ENCODE measurements at regions not wholly inside any gene's neighbourhood (a gene's known extent, or its start where the extent isn't known, plus 50 kb on each side); places are given as distances from the start of the nearest gene placed in this dataset.

GRCh38 chr7:25802057-25802456 lies 349.9 kb upstream of the NFE2L3 start:
- peaks cover 7% of the 10 kb centered on the region for H3K4me1 Mint-ChIP-seq

GRCh38 chr7:25802473-25802872 lies 349.5 kb upstream of the NFE2L3 start:
- Mint-ChIP-seq H3K36me3 (no peaks in the 10 kb centered on the region), H3K9me3 (no peaks in the 10 kb centered on the region), H3K27me3 (no peaks in the 10 kb centered on the region), H3K27ac (no peak overlapping the region), H3K4me3 (no peak overlapping the region), H3K4me1 (peaks cover 7% of the 10 kb centered on the region)
- DNase-seq = no peak

More at GRCh38 chr7:25802057-25802456, 349.9 kb upstream of the NFE2L3 start:
- no peak for DNase-seq
- Mint-ChIP-seq H3K27ac (no peak overlapping the region), H3K9me3 (no peaks in the 10 kb centered on the region), H3K27me3 (no peaks in the 10 kb centered on the region), H3K4me3 (no peak overlapping the region), H3K36me3 (no peaks in the 10 kb centered on the region)

- no peaks in the 10 kb centered on the region for H3K9me3 Mint-ChIP-seq
- no peak for DNase-seq
- no peak overlapping the region for H3K4me3 Mint-ChIP-seq
- H3K27ac Mint-ChIP-seq = no peak overlapping the region
- H3K4me1 Mint-ChIP-seq = peaks cover 7% of the 10 kb centered on the region
- no peaks in the 10 kb centered on the region for H3K36me3 Mint-ChIP-seq
- peaks cover 2% of the 10 kb centered on the region for H3K27me3 Mint-ChIP-seq
These were observed 348.7 kb upstream of the NFE2L3 start for GRCh38 chr7:25803117-25803887.

- peaks cover 3% of the 10 kb centered on the region for H3K27me3 Mint-ChIP-seq
- peaks cover 7% of the 10 kb centered on the region for H3K4me1 Mint-ChIP-seq
- H3K4me3 Mint-ChIP-seq = no peak overlapping the region
- no peaks in the 10 kb centered on the region for H3K9me3 Mint-ChIP-seq
- no peak overlapping the region for H3K27ac Mint-ChIP-seq
- DNase-seq = no peak
- H3K36me3 Mint-ChIP-seq = no peaks in the 10 kb centered on the region
These were observed 347.8 kb upstream of the NFE2L3 start for GRCh38 chr7:25804154-25804553.

- Mint-ChIP-seq H3K27me3 (peaks cover 5% of the 10 kb centered on the region), H3K4me1 (peaks cover 7% of the 10 kb centered on the region), H3K36me3 (no peaks in the 10 kb centered on the region), H3K27ac (no peak overlapping the region), H3K9me3 (no peaks in the 10 kb centered on the region), H3K4me3 (no peak overlapping the region)
- DNase-seq = no peak
These were observed 346.8 kb upstream of the NFE2L3 start for GRCh38 chr7:25805027-25805687.

DNA sequence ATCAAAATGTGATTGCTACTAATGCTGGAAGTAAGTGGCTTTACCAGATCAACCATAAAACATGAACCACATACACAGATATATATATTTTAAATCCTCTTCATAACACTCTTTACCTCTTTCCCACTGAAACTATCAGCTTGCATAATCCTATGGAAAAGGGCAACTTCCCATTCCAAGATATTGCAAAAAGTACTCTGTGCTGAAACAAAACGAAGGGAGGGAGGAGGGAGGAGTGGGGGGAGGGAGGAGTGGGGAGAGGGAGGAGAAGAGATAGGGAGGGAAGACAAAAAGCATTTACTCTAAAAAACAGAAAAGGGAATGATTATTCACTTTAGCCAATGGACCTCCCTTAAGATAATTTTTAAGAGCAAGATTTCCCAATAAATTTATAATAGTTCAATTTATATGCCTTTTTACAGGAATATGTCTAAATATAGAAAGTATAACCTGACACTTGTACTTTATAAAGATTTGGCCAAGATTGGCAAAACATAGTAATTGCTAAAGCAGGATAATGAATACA lies 344.8 kb upstream of the NFE2L3 start:
- Mint-ChIP-seq H3K4me3 (no peak overlapping the region), H3K36me3 (no peaks in the 10 kb centered on the region), H3K4me1 (peaks cover 7% of the 10 kb centered on the region), H3K27me3 (peaks cover 7% of the 10 kb centered on the region), H3K9me3 (no peaks in the 10 kb centered on the region), H3K27ac (no peak overlapping the region)
- no peak for DNase-seq

- no peak overlapping the region for H3K27ac Mint-ChIP-seq
- peaks cover 7% of the 10 kb centered on the region for H3K27me3 Mint-ChIP-seq
- no peaks in the 10 kb centered on the region for H3K36me3 Mint-ChIP-seq
- DNase-seq = no peak
- no peak overlapping the region for H3K4me3 Mint-ChIP-seq
- no peaks in the 10 kb centered on the region for H3K4me1 Mint-ChIP-seq
- H3K9me3 Mint-ChIP-seq = no peaks in the 10 kb centered on the region
These were observed 342.6 kb upstream of the NFE2L3 start for GRCh38 chr7:25809441-25809840.

DNA sequence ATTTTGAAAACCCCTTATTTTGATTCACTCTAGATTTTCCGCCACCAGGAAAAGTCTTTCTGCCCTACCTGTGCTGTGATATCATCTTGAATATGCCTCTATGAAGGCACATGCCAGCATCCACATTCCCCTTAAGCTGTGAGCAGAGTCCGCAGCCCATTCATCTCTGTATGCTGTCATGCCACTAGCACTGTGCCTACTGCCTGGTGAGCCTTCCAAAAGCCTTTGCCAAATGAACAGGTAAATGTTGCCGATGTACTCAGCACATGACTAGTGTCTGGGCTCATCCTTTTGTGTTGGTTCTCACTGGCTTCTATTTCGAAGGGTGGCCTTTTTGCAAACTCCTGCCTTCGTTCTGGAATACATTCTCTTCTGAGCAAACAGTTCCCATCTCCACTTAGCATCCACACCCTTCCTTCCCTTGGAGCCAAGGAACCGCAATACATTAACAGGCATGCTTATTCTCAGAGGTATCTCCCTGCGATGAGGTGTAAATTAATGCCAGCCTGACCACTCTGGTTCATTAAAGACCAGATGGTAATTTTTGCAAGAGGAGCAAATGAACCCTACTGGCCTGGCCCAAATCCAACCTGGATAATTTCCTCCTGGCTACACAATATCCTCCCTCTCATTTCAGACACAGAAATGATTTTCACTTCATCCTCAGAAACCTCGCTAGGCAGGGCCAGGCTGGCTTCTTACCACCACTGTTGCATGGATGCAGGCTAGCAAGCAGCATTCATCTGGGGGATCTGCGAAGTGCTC lies 339.7 kb upstream of the NFE2L3 start:
- Mint-ChIP-seq H3K4me1 (no peaks in the 10 kb centered on the region), H3K27me3 (peaks cover 14% of the 10 kb centered on the region), H3K36me3 (no peaks in the 10 kb centered on the region)

DNA sequence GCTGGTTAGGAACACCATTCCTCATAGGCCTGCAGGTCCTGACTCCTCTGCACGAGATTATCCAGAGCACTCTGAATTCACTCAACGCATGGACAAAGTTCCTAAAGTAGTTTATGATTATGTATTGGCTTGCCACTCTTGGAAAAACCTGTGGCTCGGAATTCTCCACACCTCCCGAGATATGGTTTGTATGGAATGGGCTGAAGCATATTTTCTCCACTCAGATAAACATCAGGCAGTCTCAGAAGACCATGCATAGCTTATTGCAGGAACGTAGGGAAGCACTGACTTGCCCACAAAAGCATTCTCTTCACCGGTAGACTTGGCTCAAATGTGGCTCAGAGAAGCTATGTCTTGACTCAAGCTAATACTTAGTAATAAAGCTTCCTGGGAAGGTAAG lies 338.6 kb upstream of the NFE2L3 start:
- no peak overlapping the region for H3K4me3 Mint-ChIP-seq
- peaks cover 12% of the 10 kb centered on the region for H3K27me3 Mint-ChIP-seq
- no peak overlapping the region for H3K27ac Mint-ChIP-seq
- H3K36me3 Mint-ChIP-seq = no peaks in the 10 kb centered on the region
- no peaks in the 10 kb centered on the region for H3K9me3 Mint-ChIP-seq
- no peak for DNase-seq
- H3K4me1 Mint-ChIP-seq = no peaks in the 10 kb centered on the region

More for the DNA sequence above, 339.7 kb upstream of the NFE2L3 start:
- H3K27ac Mint-ChIP-seq = no peak overlapping the region
- no peak overlapping the region for H3K4me3 Mint-ChIP-seq
- H3K9me3 Mint-ChIP-seq = no peaks in the 10 kb centered on the region
- no peak for DNase-seq

- Mint-ChIP-seq H3K4me1 (no peaks in the 10 kb centered on the region), H3K36me3 (no peaks in the 10 kb centered on the region), H3K9me3 (no peaks in the 10 kb centered on the region), H3K27me3 (peaks cover 26% of the 10 kb centered on the region), H3K4me3 (no peak overlapping the region), H3K27ac (no peak overlapping the region)
- no peak for DNase-seq
These were observed 336.3 kb upstream of the NFE2L3 start for GRCh38 chr7:25815711-25816110.

- Mint-ChIP-seq H3K27ac (no peak overlapping the region), H3K27me3 (peaks cover 40% of the 10 kb centered on the region), H3K4me3 (no peak overlapping the region), H3K36me3 (no peaks in the 10 kb centered on the region), H3K4me1 (no peaks in the 10 kb centered on the region), H3K9me3 (no peaks in the 10 kb centered on the region)
- DNase-seq = no peak
These were observed 331.5 kb upstream of the NFE2L3 start for GRCh38 chr7:25820432-25821040.

GRCh38 chr7:25821225-25821624 lies 330.8 kb upstream of the NFE2L3 start:
- H3K9me3 Mint-ChIP-seq = no peaks in the 10 kb centered on the region
- no peaks in the 10 kb centered on the region for H3K36me3 Mint-ChIP-seq
- no peak for DNase-seq
- H3K27ac Mint-ChIP-seq = no peak overlapping the region
- H3K4me3 Mint-ChIP-seq = no peak overlapping the region
- peaks cover 40% of the 10 kb centered on the region for H3K27me3 Mint-ChIP-seq
- no peaks in the 10 kb centered on the region for H3K4me1 Mint-ChIP-seq

DNA sequence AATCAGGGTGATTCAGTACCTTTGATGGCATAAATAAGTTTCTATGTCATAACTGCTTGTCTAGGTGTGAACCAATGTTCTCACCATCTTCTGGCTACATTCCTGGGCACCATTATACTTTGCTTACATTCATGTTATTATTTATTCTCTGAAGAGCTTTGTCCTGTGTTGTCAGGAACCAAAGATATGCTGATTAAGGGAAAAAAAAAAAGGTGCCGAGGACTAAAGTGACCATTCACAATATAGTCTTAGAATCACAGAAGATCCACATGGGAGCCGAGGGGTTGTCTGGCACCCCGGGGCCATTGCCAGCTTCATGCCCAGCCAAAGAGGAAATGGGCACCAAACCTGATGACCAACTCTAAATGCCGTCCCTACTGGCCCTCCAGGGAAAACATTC lies 329.2 kb upstream of the NFE2L3 start:
- no peak overlapping the region for H3K27ac Mint-ChIP-seq
- no peaks in the 10 kb centered on the region for H3K36me3 Mint-ChIP-seq
- no peak for DNase-seq
- H3K27me3 Mint-ChIP-seq = peaks cover 40% of the 10 kb centered on the region
- H3K9me3 Mint-ChIP-seq = no peaks in the 10 kb centered on the region
- no peak overlapping the region for H3K4me3 Mint-ChIP-seq
- H3K4me1 Mint-ChIP-seq = no peaks in the 10 kb centered on the region

GRCh38 chr7:25823571-25823970 lies 328.4 kb upstream of the NFE2L3 start:
- Mint-ChIP-seq H3K4me1 (no peaks in the 10 kb centered on the region), H3K27me3 (peaks cover 40% of the 10 kb centered on the region), H3K36me3 (no peaks in the 10 kb centered on the region), H3K4me3 (no peak overlapping the region), H3K9me3 (no peaks in the 10 kb centered on the region), H3K27ac (no peak overlapping the region)
- DNase-seq = no peak

- H3K36me3 Mint-ChIP-seq = no peaks in the 10 kb centered on the region
- DNase-seq = no peak
- H3K27me3 Mint-ChIP-seq = peaks cover 9% of the 10 kb centered on the region
- no peak overlapping the region for H3K4me3 Mint-ChIP-seq
- no peaks in the 10 kb centered on the region for H3K9me3 Mint-ChIP-seq
- H3K27ac Mint-ChIP-seq = no peak overlapping the region
- H3K4me1 Mint-ChIP-seq = no peaks in the 10 kb centered on the region
These were observed 323.5 kb upstream of the NFE2L3 start for GRCh38 chr7:25828468-25828867.
